NOMO-1 treated with dmso at 0.1 percent for 144 hours (cell line): ENCODE measurements at regions not wholly inside any gene's neighbourhood (a gene's known extent, or its start where the extent isn't known, plus 50 kb on each side); places are given as distances from the start of the nearest gene placed in this dataset.
A peak's percentile ranks its signal among the peaks of the same experiment; 100 is the strongest.

Source experiments
- DNase-seq: peaks from one replicate; lab custom pipeline; 2025; ENCODE audit not compliant: unreplicated experiment; lab: John Stamatoyannopoulos, UW

GRCh38 chr12:132426349-132427173 lies 63.4 kb upstream of the FBRSL1 start:
- no peak for DNase-seq

- DNase-seq: no peak
Observed at GRCh38 chr12:132424811-132425210, 65.1 kb upstream of the FBRSL1 start.

GRCh38 chr12:132423820-132424645 lies 65.9 kb upstream of the FBRSL1 start:
- no peak for DNase-seq

GRCh38 chr12:132423251-132423819 lies 66.6 kb upstream of the FBRSL1 start:
- DNase-seq: no peak

GRCh38 chr12:132422381-132423043 lies 67.4 kb upstream of the FBRSL1 start:
- no peak for DNase-seq

- DNase-seq: no peak
Observed at GRCh38 chr12:132422040-132422380, 67.9 kb upstream of the FBRSL1 start.

- no peak for DNase-seq
Observed at GRCh38 chr12:132419631-132420246, 70.2 kb upstream of the FBRSL1 start.

- DNase-seq: no peak
Observed at GRCh38 chr12:132418393-132418925, 71.5 kb upstream of the FBRSL1 start.

- DNase-seq: no peak
Observed at GRCh38 chr12:132417741-132418140, 72.2 kb upstream of the FBRSL1 start.

- DNase-seq: no peak
Observed at GRCh38 chr12:132416827-132417226, 73.1 kb upstream of the FBRSL1 start.

- no peak for DNase-seq
Observed at GRCh38 chr12:132416121-132416673, 73.8 kb upstream of the FBRSL1 start.

GRCh38 chr12:132415327-132416120 lies 74.4 kb upstream of the FBRSL1 start:
- DNase-seq: no peak

GRCh38 chr12:132414634-132415326 lies 75.2 kb upstream of the FBRSL1 start:
- peak; percentile 65 for DNase-seq

GRCh38 chr12:132413931-132414588 lies 75.9 kb upstream of the FBRSL1 start:
- no peak for DNase-seq

- no peak for DNase-seq
Observed at GRCh38 chr12:132411457-132411856, 78.5 kb upstream of the FBRSL1 start.

GRCh38 chr12:132410849-132411248 lies 79.1 kb upstream of the FBRSL1 start:
- DNase-seq: no peak

- no peak for DNase-seq
Observed at GRCh38 chr12:132410296-132410625, 79.7 kb upstream of the FBRSL1 start.

- DNase-seq: no peak
Observed at GRCh38 chr12:132409495-132410295, 80.3 kb upstream of the FBRSL1 start.
